GM23338 (cell line): ENCODE measurements at regions not wholly inside any gene's neighbourhood (a gene's known extent, or its start where the extent isn't known, plus 50 kb on each side); places are given as distances from the start of the nearest gene placed in this dataset.

ENCODE experiments used
- ATAC-seq: fragments of 200-7000 bp; cut with Tn5 transposase; 3 replicates; pipeline ENCODE4 v1.9.1; 2020
- DNase-seq: peaks from one replicate; pipeline ENCODE4 v3.0.0-alpha.2; 2015; ENCODE audit warnings: low spot score
- H2AFZ ChIP-seq: fragments of 200-600 bp; sonication (generic); 2 replicates; pipeline ENCODE4 v1.8.0; 2016; ENCODE audit warnings: antibody characterized with exemption, mild to moderate bottlenecking, moderate library complexity
- H3F3A ChIP-seq: fragments of 200-600 bp; sonication (generic); replicated peaks from 2 replicates; pipeline ENCODE4 v1.8.0; 2017; ENCODE audit warnings: antibody characterized with exemption, mixed run types, low read depth
- H3K27ac ChIP-seq: fragments of 200-600 bp; sonication (generic); 2 replicates; pipeline ENCODE4 v1.6.1; 2016; ENCODE audit warnings: low read depth
- H3K27me3 ChIP-seq: fragments of 200-600 bp; sonication (generic); 2 replicates; pipeline ENCODE4 v1.8.0; 2016; ENCODE audit warnings: mild to moderate bottlenecking, mixed run types, moderate library complexity; ENCODE audit not compliant: insufficient read depth
- H3K36me3 ChIP-seq: fragments of 200-600 bp; sonication (generic); 2 replicates; pipeline ENCODE4 v1.8.0; 2016; ENCODE audit warnings: mild to moderate bottlenecking; ENCODE audit not compliant: insufficient read depth
- H3K4me1 ChIP-seq: fragments of 200-600 bp; sonication (generic); 2 replicates; pipeline ENCODE4 v1.8.0; 2016; ENCODE audit warnings: mild to moderate bottlenecking, moderate library complexity; ENCODE audit not compliant: insufficient read depth
- H3K4me2 ChIP-seq: fragments of 200-600 bp; sonication (generic); 2 replicates; pipeline ENCODE4 v1.7.1; 2017; ENCODE audit warnings: mixed run types
- H3K4me3 ChIP-seq: fragments of 200-600 bp; sonication (generic); 2 replicates; pipeline ENCODE4 v1.6.1; 2016; ENCODE audit warnings: mixed run types
- H3K79me2 ChIP-seq: fragments of 200-600 bp; sonication (generic); replicated peaks from 2 replicates; pipeline ENCODE4 v1.8.0; 2017; ENCODE audit warnings: mild to moderate bottlenecking; ENCODE audit not compliant: insufficient read depth
- H3K9me2 ChIP-seq: fragments of 200-600 bp; sonication (generic); 2 replicates; pipeline ENCODE4 v1.8.0; 2017; ENCODE audit not compliant: insufficient read depth
- H4K20me1 ChIP-seq: fragments of 200-600 bp; sonication (generic); replicated peaks from 2 replicates; pipeline ENCODE4 v1.8.0; 2017; ENCODE audit warnings: mild to moderate bottlenecking; ENCODE audit not compliant: insufficient read depth
- H3K27ac Mint-ChIP-seq: 2 replicates; pipeline ENCODE4 v1.8.0; 2020; ENCODE audit warnings: inconsistent platforms, mild to moderate bottlenecking, moderate library complexity, mixed read lengths
- H3K27me3 Mint-ChIP-seq: 3 replicates; pipeline ENCODE4 v1.8.0; 2022; ENCODE audit warnings: low read depth, mild to moderate bottlenecking, moderate library complexity, mixed read lengths, inconsistent platforms; ENCODE audit not compliant: insufficient read depth, poor library complexity
- H3K36me3 Mint-ChIP-seq: 3 replicates; pipeline ENCODE4 v1.8.0; 2021; ENCODE audit warnings: low read depth, mild to moderate bottlenecking, inconsistent platforms, moderate library complexity, mixed read lengths
- H3K4me1 Mint-ChIP-seq: 3 replicates; pipeline ENCODE4 v1.8.0; 2020; ENCODE audit warnings: mild to moderate bottlenecking, inconsistent platforms, mixed read lengths
- H3K4me3 Mint-ChIP-seq: 3 replicates; pipeline ENCODE4 v1.8.0; 2021; ENCODE audit warnings: moderate library complexity, mild to moderate bottlenecking, inconsistent platforms, mixed read lengths
- H3K9me3 Mint-ChIP-seq: 3 replicates; pipeline ENCODE4 v1.8.0; 2020; ENCODE audit warnings: moderate library complexity, mild to moderate bottlenecking, inconsistent platforms, mixed read lengths
- CREB1 ChIP-seq: fragments of 250-450 bp; sonication (Bioruptor Pico); IDR thresholded peaks from 2 replicates; pipeline ENCODE4 v1.5.0; 2020; ENCODE audit warnings: low read depth, mild to moderate bottlenecking, moderate library complexity
- EZH2 ChIP-seq: fragments of 200-600 bp; sonication (generic); IDR thresholded peaks from one replicate; pipeline ENCODE4 v1.8.0; 2017; ENCODE audit warnings: antibody characterized with exemption, mild to moderate bottlenecking, low read depth; ENCODE audit not compliant: unreplicated experiment
- EZH2phosphoT487 ChIP-seq: fragments of 200-600 bp; sonication (generic); IDR thresholded peaks from one replicate; pipeline ENCODE4 v1.8.1; 2018; ENCODE audit warnings: antibody characterized with exemption; ENCODE audit not compliant: unreplicated experiment
- JUNB ChIP-seq: IDR thresholded peaks from one replicate; pipeline ENCODE4 v1.6.1; 2016; ENCODE audit warnings: antibody characterized with exemption; ENCODE audit not compliant: unreplicated experiment
- NANOG ChIP-seq: IDR thresholded peaks from 2 replicates; pipeline ENCODE4 v1.6.1; 2016; ENCODE audit warnings: antibody characterized with exemption, borderline replicate concordance
- POLR2AphosphoS5 ChIP-seq: IDR thresholded peaks from 2 replicates; pipeline ENCODE4 v1.6.1; 2016; ENCODE audit warnings: antibody characterized with exemption, low read depth
- ZNF114 ChIP-seq: fragments of 250-450 bp; sonication (Bioruptor Pico); IDR thresholded peaks from 2 replicates; pipeline ENCODE4 v1.5.0; 2020; ENCODE audit warnings: mild to moderate bottlenecking, moderate library complexity
- ZNF331 ChIP-seq: fragments of 250-450 bp; sonication (Bioruptor Pico); IDR thresholded peaks from 2 replicates; pipeline ENCODE4 v1.5.0; 2020; ENCODE audit warnings: low read depth, mild to moderate bottlenecking, moderate library complexity
- TF ChIP-seq, protein P1 (sequence below), 2 experiments: fragments of 200-600 bp in 1 of 2; sonication (generic) in 1 of 2; conservative IDR thresholded peaks; 2 replicates each; pipeline versions ENCODE4 v1.5.1 to v1.6.1; 2016 to 2017; ENCODE audit warnings: antibody characterized with exemption in 2 of 2, low read depth in 2 of 2, mild to moderate bottlenecking in 2 of 2, moderate library complexity in 1 of 2
- TF ChIP-seq, protein P2 (sequence below): fragments of 250-450 bp; sonication (Bioruptor Pico); IDR thresholded peaks from 2 replicates; pipeline ENCODE4 v1.5.0; 2020; ENCODE audit warnings: mild to moderate bottlenecking, moderate library complexity
- TF ChIP-seq, protein P3 (sequence below): IDR thresholded peaks from 2 replicates; pipeline ENCODE4 v1.6.1; 2016; ENCODE audit warnings: antibody characterized with exemption

DNA sequence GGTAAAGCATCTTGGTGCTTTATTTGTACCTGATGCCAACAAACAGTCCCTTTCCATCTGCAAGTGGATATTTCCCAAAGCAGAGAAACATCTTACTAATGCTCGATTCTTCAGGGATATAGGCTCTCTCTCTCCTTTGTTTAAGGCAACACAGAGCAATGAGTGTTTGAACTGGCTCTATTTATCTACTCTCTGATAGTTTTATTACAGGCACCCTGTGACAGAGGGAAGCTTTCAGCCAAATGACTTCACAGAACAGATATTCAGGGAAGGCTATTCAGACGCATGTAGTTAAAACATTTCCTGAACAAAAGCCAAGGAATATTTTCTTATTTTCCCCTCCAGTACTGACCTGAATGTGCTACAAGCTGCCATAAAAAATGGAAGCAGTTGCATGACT, 141.8 kb downstream of the YIPF5 start:
- Histone ChIP-seq H4K20me1 (no peaks in the 10 kb centered on the region), H3K27me3 (no peaks in the 10 kb centered on the region), H3K4me1 (no peaks in the 10 kb centered on the region), H3F3A (no peaks in the 10 kb centered on the region), H3K36me3 (no peaks in the 10 kb centered on the region), H3K4me3 (no peak overlapping the region), H3K79me2 (no peaks in the 10 kb centered on the region), H3K27ac (no peak overlapping the region), H3K4me2 (no peak overlapping the region), H2AFZ (no peak overlapping the region; the same call in 1 of the 2 replicates), H3K9me2 (peaks cover under 1% of the 10 kb centered on the region; the same call in 1 of the 2 replicates)
- Mint-ChIP-seq H3K4me1 (no peaks in the 10 kb centered on the region), H3K9me3 (no peaks in the 10 kb centered on the region), H3K27me3 (peaks cover 2% of the 10 kb centered on the region), H3K36me3 (no peaks in the 10 kb centered on the region), H3K27ac (no peak overlapping the region), H3K4me3 (no peak overlapping the region)
- DNase-seq: no peak
- TF ChIP-seq ZNF331 (CRISPR knock-in tag): no peak
- no peak for TF ChIP-seq ZNF114 (CRISPR knock-in tag)
- no peak for TF ChIP-seq POLR2AphosphoS5
- TF ChIP-seq, protein P1, sequence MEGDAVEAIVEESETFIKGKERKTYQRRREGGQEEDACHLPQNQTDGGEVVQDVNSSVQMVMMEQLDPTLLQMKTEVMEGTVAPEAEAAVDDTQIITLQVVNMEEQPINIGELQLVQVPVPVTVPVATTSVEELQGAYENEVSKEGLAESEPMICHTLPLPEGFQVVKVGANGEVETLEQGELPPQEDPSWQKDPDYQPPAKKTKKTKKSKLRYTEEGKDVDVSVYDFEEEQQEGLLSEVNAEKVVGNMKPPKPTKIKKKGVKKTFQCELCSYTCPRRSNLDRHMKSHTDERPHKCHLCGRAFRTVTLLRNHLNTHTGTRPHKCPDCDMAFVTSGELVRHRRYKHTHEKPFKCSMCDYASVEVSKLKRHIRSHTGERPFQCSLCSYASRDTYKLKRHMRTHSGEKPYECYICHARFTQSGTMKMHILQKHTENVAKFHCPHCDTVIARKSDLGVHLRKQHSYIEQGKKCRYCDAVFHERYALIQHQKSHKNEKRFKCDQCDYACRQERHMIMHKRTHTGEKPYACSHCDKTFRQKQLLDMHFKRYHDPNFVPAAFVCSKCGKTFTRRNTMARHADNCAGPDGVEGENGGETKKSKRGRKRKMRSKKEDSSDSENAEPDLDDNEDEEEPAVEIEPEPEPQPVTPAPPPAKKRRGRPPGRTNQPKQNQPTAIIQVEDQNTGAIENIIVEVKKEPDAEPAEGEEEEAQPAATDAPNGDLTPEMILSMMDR (conservative IDR thresholded peaks at IDR 0.05; ENCODE audit: low read depth in 2 of 2): no peak
- no peak for TF ChIP-seq CREB1 (CRISPR knock-in tag)
- no peak for TF ChIP-seq EZH2phosphoT487
- no peak for TF ChIP-seq JUNB
- TF ChIP-seq NANOG: no peak
- ATAC-seq: no peak

DNA sequence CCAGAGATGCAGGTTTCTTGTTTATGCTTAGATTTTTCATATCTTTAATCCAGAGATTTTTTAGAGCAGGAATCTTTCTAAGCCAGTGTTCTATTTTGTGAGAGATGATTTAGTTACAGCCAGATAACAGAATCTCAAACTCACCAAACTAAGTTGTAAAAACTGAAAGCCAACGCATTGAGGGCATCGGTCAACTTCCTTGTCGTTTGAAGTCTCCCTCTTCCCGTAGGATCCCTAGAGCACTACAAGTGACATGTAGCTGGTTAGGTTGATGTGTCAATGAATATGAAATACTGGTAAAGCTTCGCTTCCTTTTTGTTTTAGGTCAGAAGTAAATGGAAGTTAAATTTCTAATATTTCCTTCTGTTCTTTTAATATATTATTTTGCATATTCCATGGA, 139.6 kb downstream of the YIPF5 start:
- Histone ChIP-seq H2AFZ (no peak overlapping the region), H3K4me2 (no peak overlapping the region), H3K27me3 (no peaks in the 10 kb centered on the region), H3K9me2 (peaks cover 11% of the 10 kb centered on the region; the same call in 1 of the 2 replicates), H4K20me1 (no peaks in the 10 kb centered on the region), H3F3A (no peaks in the 10 kb centered on the region), H3K4me3 (no peak overlapping the region), H3K79me2 (no peaks in the 10 kb centered on the region), H3K36me3 (no peaks in the 10 kb centered on the region), H3K27ac (no peak overlapping the region), H3K4me1 (no peaks in the 10 kb centered on the region)
- Mint-ChIP-seq H3K36me3 (no peaks in the 10 kb centered on the region), H3K4me3 (no peak overlapping the region), H3K27ac (no peak overlapping the region), H3K9me3 (no peaks in the 10 kb centered on the region), H3K4me1 (no peaks in the 10 kb centered on the region), H3K27me3 (peaks cover 3% of the 10 kb centered on the region)
- ATAC-seq (no peak), DNase-seq (no peak)
- no peak for TF ChIP-seq EZH2
- no peak for TF ChIP-seq POLR2AphosphoS5
- TF ChIP-seq, protein P2, sequence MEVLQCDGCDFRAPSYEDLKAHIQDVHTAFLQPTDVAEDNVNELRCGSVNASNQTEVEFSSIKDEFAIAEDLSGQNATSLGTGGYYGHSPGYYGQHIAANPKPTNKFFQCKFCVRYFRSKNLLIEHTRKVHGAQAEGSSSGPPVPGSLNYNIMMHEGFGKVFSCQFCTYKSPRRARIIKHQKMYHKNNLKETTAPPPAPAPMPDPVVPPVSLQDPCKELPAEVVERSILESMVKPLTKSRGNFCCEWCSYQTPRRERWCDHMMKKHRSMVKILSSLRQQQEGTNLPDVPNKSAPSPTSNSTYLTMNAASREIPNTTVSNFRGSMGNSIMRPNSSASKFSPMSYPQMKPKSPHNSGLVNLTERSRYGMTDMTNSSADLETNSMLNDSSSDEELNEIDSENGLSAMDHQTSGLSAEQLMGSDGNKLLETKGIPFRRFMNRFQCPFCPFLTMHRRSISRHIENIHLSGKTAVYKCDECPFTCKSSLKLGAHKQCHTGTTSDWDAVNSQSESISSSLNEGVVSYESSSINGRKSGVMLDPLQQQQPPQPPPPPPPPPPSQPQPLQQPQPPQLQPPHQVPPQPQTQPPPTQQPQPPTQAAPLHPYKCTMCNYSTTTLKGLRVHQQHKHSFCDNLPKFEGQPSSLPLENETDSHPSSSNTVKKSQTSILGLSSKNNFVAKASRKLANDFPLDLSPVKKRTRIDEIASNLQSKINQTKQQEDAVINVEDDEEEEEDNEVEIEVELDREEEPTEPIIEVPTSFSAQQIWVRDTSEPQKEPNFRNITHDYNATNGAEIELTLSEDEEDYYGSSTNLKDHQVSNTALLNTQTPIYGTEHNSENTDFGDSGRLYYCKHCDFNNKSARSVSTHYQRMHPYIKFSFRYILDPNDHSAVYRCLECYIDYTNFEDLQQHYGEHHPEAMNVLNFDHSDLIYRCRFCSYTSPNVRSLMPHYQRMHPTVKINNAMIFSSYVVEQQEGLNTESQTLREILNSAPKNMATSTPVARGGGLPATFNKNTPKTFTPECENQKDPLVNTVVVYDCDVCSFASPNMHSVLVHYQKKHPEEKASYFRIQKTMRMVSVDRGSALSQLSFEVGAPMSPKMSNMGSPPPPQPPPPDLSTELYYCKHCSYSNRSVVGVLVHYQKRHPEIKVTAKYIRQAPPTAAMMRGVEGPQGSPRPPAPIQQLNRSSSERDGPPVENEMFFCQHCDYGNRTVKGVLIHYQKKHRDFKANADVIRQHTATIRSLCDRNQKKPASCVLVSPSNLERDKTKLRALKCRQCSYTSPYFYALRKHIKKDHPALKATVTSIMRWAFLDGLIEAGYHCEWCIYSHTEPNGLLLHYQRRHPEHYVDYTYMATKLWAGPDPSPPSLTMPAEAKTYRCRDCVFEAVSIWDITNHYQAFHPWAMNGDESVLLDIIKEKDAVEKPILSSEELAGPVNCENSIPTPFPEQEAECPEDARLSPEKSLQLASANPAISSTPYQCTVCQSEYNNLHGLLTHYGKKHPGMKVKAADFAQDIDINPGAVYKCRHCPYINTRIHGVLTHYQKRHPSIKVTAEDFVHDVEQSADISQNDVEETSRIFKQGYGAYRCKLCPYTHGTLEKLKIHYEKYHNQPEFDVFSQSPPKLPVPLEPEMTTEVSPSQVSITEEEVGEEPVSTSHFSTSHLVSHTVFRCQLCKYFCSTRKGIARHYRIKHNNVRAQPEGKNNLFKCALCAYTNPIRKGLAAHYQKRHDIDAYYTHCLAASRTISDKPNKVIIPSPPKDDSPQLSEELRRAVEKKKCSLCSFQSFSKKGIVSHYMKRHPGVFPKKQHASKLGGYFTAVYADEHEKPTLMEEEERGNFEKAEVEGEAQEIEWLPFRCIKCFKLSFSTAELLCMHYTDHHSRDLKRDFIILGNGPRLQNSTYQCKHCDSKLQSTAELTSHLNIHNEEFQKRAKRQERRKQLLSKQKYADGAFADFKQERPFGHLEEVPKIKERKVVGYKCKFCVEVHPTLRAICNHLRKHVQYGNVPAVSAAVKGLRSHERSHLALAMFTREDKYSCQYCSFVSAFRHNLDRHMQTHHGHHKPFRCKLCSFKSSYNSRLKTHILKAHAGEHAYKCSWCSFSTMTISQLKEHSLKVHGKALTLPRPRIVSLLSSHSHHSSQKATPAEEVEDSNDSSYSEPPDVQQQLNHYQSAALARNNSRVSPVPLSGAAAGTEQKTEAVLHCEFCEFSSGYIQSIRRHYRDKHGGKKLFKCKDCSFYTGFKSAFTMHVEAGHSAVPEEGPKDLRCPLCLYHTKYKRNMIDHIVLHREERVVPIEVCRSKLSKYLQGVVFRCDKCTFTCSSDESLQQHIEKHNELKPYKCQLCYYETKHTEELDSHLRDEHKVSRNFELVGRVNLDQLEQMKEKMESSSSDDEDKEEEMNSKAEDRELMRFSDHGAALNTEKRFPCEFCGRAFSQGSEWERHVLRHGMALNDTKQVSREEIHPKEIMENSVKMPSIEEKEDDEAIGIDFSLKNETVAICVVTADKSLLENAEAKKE (CRISPR knock-in tag): no peak
- TF ChIP-seq, protein P1 (conservative IDR thresholded peaks at IDR 0.05; ENCODE audit: low read depth in 2 of 2): no peak
- no peak for TF ChIP-seq ZNF114 (CRISPR knock-in tag)
- TF ChIP-seq NANOG: no peak
- no peak for TF ChIP-seq ZNF331 (CRISPR knock-in tag)
- no peak for TF ChIP-seq JUNB
- TF ChIP-seq, protein P3, sequence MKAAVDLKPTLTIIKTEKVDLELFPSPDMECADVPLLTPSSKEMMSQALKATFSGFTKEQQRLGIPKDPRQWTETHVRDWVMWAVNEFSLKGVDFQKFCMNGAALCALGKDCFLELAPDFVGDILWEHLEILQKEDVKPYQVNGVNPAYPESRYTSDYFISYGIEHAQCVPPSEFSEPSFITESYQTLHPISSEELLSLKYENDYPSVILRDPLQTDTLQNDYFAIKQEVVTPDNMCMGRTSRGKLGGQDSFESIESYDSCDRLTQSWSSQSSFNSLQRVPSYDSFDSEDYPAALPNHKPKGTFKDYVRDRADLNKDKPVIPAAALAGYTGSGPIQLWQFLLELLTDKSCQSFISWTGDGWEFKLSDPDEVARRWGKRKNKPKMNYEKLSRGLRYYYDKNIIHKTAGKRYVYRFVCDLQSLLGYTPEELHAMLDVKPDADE: no peak
